Activated naive CD4-positive, alpha-beta T cell treated with anti-CD3 and anti-CD28 coated beads, Interleukin-2, amount 10 ng/mL, durations not matched to agents 7 days and 5 days (primary cell): ENCODE measurements at regions not wholly inside any gene's neighbourhood (a gene's known extent, or its start where the extent isn't known, plus 50 kb on each side); places are given as distances from the start of the nearest gene placed in this dataset.

Source experiments
- CTCF ChIA-PET: fragments of 350-600 bp; sonication (Branson Sonifier 250); formaldehyde crosslinking; loops from one replicate; lab custom pipeline; 2021; ENCODE audit warnings: antibody characterized with exemption; lab: Charles Lee
- DNase-seq: peaks from one replicate; pipeline ENCODE4 v3.0.0-alpha.2; 2020
- H3K27ac Mint-ChIP-seq: one replicate; pipeline ENCODE4 v1.8.0; 2021; ENCODE audit warnings: mild to moderate bottlenecking, moderate library complexity, mixed read lengths
- H3K27me3 Mint-ChIP-seq: one replicate; pipeline ENCODE4 v1.8.0; 2021; ENCODE audit warnings: mild to moderate bottlenecking, mixed read lengths
- H3K36me3 Mint-ChIP-seq: one replicate; pipeline ENCODE4 v1.8.0; 2021; ENCODE audit warnings: mixed read lengths
- H3K4me1 Mint-ChIP-seq: one replicate; pipeline ENCODE4 v1.8.0; 2021; ENCODE audit warnings: mixed read lengths
- H3K4me3 Mint-ChIP-seq: one replicate; pipeline ENCODE4 v1.8.0; 2021; ENCODE audit warnings: mild to moderate bottlenecking, moderate library complexity, mixed read lengths
- H3K9me3 Mint-ChIP-seq: one replicate; pipeline ENCODE4 v1.8.0; 2021; ENCODE audit warnings: mixed read lengths

DNA sequence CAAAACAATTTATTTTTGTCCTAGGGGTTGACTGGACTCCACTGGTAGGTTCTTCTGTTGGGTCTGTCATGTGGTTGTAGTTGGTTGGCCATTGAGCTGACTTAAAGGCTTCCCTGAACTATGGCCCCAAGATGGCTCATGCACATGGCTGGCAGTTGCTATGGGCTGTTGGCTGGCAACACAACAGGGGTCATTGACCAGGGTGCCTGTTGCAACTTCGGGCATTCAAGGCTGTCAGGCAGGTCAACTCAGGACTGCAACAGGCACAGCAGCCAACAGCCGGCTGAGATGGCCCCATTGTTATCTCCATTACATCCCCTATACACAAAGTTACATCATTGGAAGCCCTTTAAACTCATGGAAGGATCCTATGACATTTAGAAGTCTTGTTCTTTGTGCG lies 109.7 kb upstream of the CPEB2 start:
- no peak for DNase-seq
- H3K27me3 Mint-ChIP-seq: no peaks in the 10 kb centered on the region
- no peak overlapping the region for H3K27ac Mint-ChIP-seq
- no peaks in the 10 kb centered on the region for H3K36me3 Mint-ChIP-seq
- no peaks in the 10 kb centered on the region for H3K9me3 Mint-ChIP-seq
- CTCF ChIA-PET: no interaction called here
- no peaks in the 10 kb centered on the region for H3K4me1 Mint-ChIP-seq
- no peak overlapping the region for H3K4me3 Mint-ChIP-seq

DNA sequence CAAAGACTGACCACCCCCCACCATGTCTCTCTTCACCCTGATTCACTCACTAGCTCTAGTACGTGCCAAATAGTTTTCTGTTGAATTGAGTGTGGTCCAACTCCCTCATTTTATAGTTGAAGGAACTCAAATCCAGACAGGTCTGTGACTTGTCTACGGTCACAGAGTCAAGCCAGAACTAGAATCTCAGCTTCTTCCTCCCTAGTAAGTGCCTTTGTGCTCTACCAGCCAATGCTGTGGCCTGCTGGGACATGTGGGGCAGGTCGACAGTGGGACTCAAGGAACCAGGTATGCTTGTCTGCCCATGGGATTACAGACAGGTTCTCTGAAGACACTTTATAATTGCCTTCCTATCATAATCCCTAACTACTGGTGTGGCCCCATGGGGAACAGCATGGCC lies 108.6 kb upstream of the CPEB2 start:
- Mint-ChIP-seq H3K9me3 (no peaks in the 10 kb centered on the region), H3K4me1 (no peaks in the 10 kb centered on the region), H3K27me3 (no peaks in the 10 kb centered on the region), H3K27ac (no peak overlapping the region), H3K36me3 (no peaks in the 10 kb centered on the region), H3K4me3 (no peak overlapping the region)
- CTCF ChIA-PET: no interaction called here
- DNase-seq: no peak

DNA sequence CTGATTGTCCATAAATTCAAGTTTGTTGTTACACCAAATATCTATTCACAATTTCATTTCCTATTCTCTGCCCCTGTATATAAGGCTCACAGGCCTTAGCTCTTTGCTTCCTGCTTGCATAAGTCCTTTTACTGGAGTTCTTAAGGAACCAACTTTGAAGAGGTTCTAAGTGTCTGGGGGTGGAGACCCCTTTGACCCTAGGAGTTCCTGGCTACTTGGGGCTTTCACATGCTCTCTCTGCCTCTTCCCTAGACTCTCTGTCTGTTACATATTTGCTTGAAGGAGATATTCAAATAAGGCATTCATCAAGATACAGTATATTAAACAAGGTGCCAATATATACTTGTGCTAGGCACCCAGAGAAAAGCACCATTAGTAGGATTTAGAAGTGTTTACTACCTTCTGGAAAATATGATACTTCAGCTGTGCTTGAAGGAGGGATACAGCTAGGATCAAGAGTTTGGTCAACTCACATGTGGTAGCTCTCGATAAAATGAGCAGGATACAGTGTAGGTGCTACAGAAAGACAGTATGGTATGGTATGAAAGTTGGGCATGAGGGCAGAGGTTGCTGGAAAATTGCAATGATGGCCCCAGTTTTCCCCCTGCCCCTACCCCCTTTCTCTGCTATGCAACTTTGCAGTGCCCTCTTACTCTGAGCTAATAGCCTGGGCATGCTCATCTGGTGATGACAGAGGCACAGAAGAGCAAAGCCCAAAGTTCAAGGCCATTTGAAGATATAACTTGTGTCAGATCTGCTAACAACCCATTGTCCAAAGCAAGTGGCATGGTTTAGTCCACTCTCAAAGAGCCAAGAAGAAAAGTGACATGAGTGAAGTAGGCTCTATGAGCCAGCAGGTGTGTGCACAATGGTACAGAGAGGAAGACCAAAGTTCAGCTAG lies 107.6 kb upstream of the CPEB2 start:
- CTCF ChIA-PET: no interaction called here
- Mint-ChIP-seq H3K4me3 (no peak overlapping the region), H3K27ac (no peak overlapping the region), H3K27me3 (no peaks in the 10 kb centered on the region), H3K4me1 (no peaks in the 10 kb centered on the region), H3K9me3 (no peaks in the 10 kb centered on the region), H3K36me3 (no peaks in the 10 kb centered on the region)
- DNase-seq: no peak

DNA sequence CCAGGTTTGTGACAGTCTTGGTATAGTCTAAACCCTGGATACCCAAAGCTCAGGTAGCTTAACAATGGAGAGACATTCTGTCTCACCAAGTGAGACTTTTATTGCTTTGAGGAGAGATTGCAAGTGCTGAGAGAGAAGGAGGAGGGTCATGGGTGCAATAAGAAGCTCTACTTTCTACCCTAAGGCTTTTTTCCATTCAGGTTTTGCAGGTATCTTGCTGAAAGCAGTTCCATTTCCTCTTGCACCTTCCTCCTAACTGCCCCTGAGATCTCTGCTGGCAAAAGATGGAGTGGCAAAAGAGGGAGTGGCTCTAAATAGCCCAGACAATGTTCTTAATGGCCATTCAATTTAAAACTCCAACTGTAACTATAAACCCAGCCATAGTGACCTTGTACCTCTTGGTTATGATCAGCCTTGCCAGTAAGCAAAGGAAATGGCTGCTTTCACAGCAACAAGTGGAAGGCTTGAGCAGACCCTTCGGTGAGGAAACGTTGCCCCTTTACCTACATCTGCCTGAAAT lies 105.6 kb upstream of the CPEB2 start:
- no peak for DNase-seq
- H3K27ac Mint-ChIP-seq: no peak overlapping the region
- no peaks in the 10 kb centered on the region for H3K4me1 Mint-ChIP-seq
- H3K4me3 Mint-ChIP-seq: no peak overlapping the region
- CTCF ChIA-PET: no interaction called here
- no peaks in the 10 kb centered on the region for H3K9me3 Mint-ChIP-seq
- H3K27me3 Mint-ChIP-seq: no peaks in the 10 kb centered on the region
- no peaks in the 10 kb centered on the region for H3K36me3 Mint-ChIP-seq

DNA sequence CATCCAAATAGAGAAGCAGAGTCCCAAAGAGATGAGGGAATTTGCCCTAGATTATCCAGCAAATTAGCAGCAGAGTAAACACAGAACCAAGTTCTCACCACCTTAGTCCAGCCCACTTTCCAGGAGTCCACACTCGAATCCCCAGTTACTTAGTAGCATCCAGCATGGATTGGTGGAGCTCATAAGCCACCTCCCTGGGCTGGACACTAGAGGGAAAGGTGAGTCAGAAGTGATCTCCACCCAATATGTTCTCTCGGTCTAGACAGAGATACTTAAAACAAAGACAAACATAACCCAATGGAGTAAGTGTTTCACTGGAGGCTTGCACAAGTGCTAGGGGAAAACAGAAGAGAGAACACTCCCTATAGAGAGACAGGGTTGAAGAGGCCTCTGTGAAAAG lies 105.1 kb upstream of the CPEB2 start:
- H3K9me3 Mint-ChIP-seq: no peaks in the 10 kb centered on the region
- no peaks in the 10 kb centered on the region for H3K27me3 Mint-ChIP-seq
- no peaks in the 10 kb centered on the region for H3K4me1 Mint-ChIP-seq
- DNase-seq: no peak
- CTCF ChIA-PET: no interaction called here
- no peak overlapping the region for H3K27ac Mint-ChIP-seq
- H3K4me3 Mint-ChIP-seq: no peak overlapping the region
- no peaks in the 10 kb centered on the region for H3K36me3 Mint-ChIP-seq

DNA sequence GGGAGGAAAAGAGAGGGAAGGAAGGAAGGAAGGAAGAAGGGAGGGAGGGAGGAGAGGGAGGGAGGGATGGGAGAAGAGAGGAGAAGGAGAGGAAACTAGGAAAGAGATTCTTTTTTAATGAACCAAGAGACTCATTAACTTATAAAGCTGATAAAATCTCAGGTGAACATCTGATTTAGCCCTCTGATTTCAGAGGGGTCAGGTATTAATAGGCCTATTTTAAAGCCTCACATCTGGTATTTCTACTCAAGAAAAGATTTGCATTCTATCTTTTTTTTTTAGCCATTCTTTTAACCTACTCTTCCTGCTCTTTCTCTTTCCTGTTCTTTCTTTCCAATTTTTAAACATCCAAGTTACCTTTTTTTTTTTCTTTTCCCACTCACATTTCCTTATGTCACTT lies 103.3 kb upstream of the CPEB2 start:
- Mint-ChIP-seq H3K36me3 (no peaks in the 10 kb centered on the region), H3K27ac (no peak overlapping the region), H3K4me1 (no peaks in the 10 kb centered on the region), H3K27me3 (peaks cover 5% of the 10 kb centered on the region), H3K4me3 (no peak overlapping the region), H3K9me3 (no peaks in the 10 kb centered on the region)
- no peak for DNase-seq
- CTCF ChIA-PET: interaction anchor here (0.7 kb wide), 1 partner anchor 1707 kb away, joined by 5 read pairs; no protein-coding TSS in a partner anchor

DNA sequence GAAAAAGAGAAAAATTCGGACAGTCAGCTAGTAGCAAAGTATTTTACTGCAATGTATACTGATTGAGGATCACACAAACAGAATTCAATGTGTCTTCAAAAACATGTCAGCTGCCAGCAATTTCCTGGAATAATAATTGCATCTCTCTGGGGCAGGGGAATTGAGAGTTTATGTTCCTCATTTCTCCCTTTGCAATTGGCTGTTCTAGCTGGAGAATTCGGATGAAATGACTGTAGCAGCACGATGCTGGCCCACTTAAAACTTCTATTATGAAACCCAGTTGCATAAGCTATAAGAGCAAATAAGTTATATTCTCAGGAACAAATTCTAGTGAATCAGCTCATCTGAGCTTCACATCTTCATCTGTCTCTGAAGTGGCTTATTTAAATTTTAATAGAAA lies 99.9 kb upstream of the CPEB2 start:
- CTCF ChIA-PET: no interaction called here
- DNase-seq: no peak
- Mint-ChIP-seq H3K27ac (no peak overlapping the region), H3K36me3 (no peaks in the 10 kb centered on the region), H3K4me3 (no peak overlapping the region), H3K4me1 (no peaks in the 10 kb centered on the region), H3K9me3 (no peaks in the 10 kb centered on the region), H3K27me3 (peaks cover 7% of the 10 kb centered on the region)

DNA sequence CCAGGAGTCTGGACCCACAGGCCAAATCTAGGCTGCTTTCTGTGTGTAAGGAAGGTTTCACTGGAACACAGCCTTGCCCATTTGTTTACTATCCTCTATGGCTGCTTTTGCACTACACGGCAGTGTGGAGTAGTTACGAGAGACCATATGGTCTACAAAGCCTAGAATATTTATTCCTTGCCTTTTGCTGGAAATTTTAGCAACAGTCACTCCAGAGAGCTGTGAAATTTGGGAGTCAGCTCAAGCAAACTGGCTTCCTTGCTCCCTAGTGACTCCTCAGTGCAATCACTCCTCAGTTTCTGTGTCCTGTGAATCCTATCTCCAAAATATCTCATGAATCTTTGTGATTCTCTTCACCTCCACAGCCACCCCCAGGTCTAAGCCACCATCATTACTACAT lies 99.0 kb upstream of the CPEB2 start:
- CTCF ChIA-PET: no interaction called here
- no peak overlapping the region for H3K4me3 Mint-ChIP-seq
- no peak overlapping the region for H3K27ac Mint-ChIP-seq
- DNase-seq: no peak
- H3K4me1 Mint-ChIP-seq: no peaks in the 10 kb centered on the region
- H3K9me3 Mint-ChIP-seq: no peaks in the 10 kb centered on the region
- no peaks in the 10 kb centered on the region for H3K36me3 Mint-ChIP-seq
- H3K27me3 Mint-ChIP-seq: peaks cover 7% of the 10 kb centered on the region

DNA sequence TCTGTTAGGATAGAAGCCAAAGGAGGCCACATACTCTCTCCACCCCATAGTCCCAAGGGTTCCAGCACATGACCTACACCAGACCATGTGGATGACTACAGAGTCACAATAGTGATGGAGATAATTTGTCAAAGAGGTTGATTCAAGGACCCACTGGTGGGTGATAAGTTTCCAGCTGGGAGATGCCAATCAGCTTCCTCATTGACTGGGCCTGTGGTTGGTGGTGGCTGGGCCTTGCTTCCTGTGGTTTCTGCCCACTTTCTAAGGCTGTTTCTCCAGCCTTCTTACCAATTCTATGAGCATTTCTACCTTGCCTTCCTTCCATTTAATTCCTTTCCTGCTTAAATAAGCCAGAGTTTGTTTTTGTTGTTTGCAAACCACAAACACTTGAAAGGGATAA lies 95.5 kb upstream of the CPEB2 start:
- Mint-ChIP-seq H3K27me3 (peaks cover 7% of the 10 kb centered on the region), H3K9me3 (no peaks in the 10 kb centered on the region), H3K36me3 (no peaks in the 10 kb centered on the region), H3K4me1 (no peaks in the 10 kb centered on the region), H3K27ac (no peak overlapping the region), H3K4me3 (no peak overlapping the region)
- DNase-seq: no peak
- CTCF ChIA-PET: no interaction called here

DNA sequence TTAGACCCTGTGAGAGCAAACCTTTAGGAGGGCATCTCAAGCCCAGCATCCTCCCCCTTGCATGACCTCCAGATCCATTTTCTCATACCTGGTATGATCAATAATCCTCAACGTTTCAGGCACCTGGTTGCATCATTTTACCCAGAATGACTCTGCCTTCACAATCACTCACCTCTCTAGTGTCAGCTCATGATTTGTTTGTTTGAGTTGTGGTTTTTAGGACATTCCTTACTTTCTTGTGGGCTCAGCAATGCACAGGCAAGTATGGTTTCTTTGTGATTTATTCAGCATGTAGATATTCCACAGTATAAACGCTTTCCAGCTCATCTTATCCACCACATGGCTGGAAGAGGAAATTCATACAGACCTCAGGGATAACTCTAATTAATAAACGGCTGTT lies 93.6 kb upstream of the CPEB2 start:
- Mint-ChIP-seq H3K9me3 (no peaks in the 10 kb centered on the region), H3K27me3 (peaks cover 5% of the 10 kb centered on the region), H3K4me3 (no peak overlapping the region), H3K27ac (no peak overlapping the region), H3K4me1 (no peaks in the 10 kb centered on the region), H3K36me3 (no peaks in the 10 kb centered on the region)
- no peak for DNase-seq
- CTCF ChIA-PET: no interaction called here

DNA sequence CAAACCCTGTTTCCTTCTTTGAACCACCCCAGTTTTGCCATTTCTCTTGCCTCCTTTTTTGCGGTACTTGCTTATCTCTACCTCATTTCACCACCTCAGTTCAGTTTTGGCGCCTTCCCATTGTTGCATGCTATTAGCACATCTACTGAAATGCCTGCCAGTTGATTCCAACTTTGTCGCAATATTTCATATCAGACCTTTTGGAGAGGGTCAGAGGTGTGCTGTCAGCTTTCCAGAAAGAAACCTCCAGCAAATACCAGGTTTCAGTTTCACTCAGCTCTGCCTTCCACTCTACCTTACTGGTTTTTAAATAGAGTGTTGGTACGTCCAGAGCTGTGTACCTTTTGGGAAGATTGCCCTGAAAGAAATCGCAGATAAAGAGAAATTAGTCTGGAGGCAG lies 91.9 kb upstream of the CPEB2 start:
- Mint-ChIP-seq H3K36me3 (no peaks in the 10 kb centered on the region), H3K4me3 (no peak overlapping the region), H3K27ac (no peak overlapping the region), H3K27me3 (no peaks in the 10 kb centered on the region), H3K9me3 (no peaks in the 10 kb centered on the region), H3K4me1 (no peaks in the 10 kb centered on the region)
- CTCF ChIA-PET: no interaction called here
- DNase-seq: no peak

DNA sequence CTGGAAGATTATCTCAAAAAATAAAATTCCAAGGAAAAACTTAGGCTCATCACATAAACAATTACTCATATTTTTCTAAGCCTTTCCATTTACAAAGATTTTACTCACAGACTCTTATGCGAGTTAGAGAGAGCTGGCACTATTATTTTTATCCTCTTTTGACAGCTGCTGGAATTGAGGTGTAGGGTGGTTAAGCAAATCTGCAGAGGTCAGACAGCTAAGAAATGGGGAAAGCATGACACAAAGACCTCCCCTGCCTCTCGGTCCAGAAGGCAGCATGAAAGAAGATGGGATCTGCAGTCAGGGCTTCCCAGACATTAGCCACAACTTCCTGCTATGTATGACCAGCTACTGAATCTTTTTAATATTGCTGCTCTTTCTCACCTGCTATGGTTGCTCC lies 89.9 kb upstream of the CPEB2 start:
- H3K4me3 Mint-ChIP-seq: no peak overlapping the region
- H3K9me3 Mint-ChIP-seq: no peaks in the 10 kb centered on the region
- H3K27ac Mint-ChIP-seq: no peak overlapping the region
- no peaks in the 10 kb centered on the region for H3K4me1 Mint-ChIP-seq
- peaks cover 5% of the 10 kb centered on the region for H3K27me3 Mint-ChIP-seq
- H3K36me3 Mint-ChIP-seq: no peaks in the 10 kb centered on the region
- CTCF ChIA-PET: no interaction called here
- DNase-seq: no peak

DNA sequence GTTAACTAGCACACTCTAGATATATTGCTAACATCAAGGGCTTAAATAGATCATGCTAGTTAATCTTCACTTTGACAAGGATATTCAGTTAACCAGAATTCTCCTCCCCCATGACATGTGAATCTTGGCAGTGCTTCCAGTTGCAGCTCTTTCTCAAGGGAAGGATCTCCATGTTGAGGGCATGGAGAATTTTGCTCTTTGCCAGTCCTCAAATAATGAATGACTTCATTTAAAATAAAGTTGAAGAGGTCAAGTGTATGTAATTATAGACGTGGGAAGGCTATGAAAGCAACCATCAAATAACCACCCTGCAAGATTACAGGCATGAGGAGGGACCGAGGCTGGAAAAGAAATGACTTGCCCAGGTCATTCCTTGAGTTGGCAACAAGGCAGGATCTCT lies 87.3 kb upstream of the CPEB2 start:
- H3K4me3 Mint-ChIP-seq: no peak overlapping the region
- H3K27ac Mint-ChIP-seq: no peak overlapping the region
- H3K4me1 Mint-ChIP-seq: no peaks in the 10 kb centered on the region
- peaks cover 5% of the 10 kb centered on the region for H3K27me3 Mint-ChIP-seq
- CTCF ChIA-PET: no interaction called here
- H3K9me3 Mint-ChIP-seq: no peaks in the 10 kb centered on the region
- DNase-seq: no peak
- no peaks in the 10 kb centered on the region for H3K36me3 Mint-ChIP-seq

DNA sequence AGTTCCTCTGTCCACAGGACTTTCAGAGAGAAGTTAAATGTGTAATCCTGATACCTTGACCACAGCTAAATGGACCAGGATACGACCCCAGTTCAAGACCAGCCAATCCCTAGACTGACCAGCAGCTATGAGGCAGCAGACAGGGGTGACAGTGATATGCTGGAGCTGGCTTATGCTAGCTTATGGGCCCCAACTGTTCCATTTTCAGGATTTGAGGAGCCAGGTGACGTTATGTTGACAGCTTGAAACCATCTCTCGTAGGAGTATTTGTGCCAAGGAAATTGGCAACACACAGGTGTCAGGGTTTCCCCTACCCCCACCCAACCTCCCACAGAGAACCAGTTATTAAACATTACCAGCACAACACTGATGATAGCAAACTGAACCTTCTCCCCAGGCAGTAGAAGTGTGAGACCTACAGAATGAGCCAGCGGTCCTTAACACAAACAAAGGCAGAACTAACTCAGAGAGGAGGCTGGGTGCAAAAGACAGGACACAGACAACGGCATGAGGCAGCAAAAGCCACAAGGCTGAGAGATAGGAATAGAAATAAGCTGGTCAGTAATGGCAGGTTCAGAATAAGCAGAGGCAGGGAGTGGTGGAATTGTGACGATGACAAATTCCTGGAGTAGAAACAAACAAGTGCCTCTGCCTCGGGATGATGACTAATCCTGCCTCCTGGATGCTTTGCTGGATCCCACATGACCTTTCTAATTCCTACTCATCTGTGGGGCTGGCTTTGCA lies 85.6 kb upstream of the CPEB2 start:
- no peak overlapping the region for H3K27ac Mint-ChIP-seq
- no peak for DNase-seq
- no peaks in the 10 kb centered on the region for H3K4me1 Mint-ChIP-seq

DNA sequence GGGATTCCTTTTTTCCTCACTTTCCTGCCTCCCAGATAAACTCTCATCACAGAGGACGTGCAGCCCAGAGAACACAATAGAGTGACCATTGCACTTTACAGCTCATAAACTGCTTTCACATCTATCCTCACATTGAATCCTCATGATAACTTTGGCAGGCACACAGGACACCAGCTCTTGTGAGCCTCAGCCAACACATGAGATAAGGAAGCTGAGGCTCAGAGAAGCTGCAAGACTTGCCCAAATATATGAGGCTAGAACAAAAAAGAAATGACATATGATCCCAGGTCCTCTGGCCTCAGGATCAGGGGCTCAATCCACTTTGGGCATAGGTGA lies 85.0 kb upstream of the CPEB2 start:
- CTCF ChIA-PET: interaction anchor here (0.5 to 1.0 kb wide), 2 partner anchors 10 to 11 kb away, joined by 3 read pairs; no protein-coding TSS in a partner anchor
- Mint-ChIP-seq H3K36me3 (no peaks in the 10 kb centered on the region), H3K27me3 (peaks cover 5% of the 10 kb centered on the region)

More for the DNA sequence above, 85.6 kb upstream of the CPEB2 start:
- no peaks in the 10 kb centered on the region for H3K36me3 Mint-ChIP-seq
- peaks cover 5% of the 10 kb centered on the region for H3K27me3 Mint-ChIP-seq
- CTCF ChIA-PET: interaction anchor here (0.5 to 1.0 kb wide), 2 partner anchors 10 to 11 kb away, joined by 3 read pairs; no protein-coding TSS in a partner anchor
- H3K4me3 Mint-ChIP-seq: no peak overlapping the region
- no peaks in the 10 kb centered on the region for H3K9me3 Mint-ChIP-seq

More for the DNA sequence above, 85.0 kb upstream of the CPEB2 start:
- Mint-ChIP-seq H3K4me3 (no peak overlapping the region), H3K27ac (no peak overlapping the region), H3K9me3 (no peaks in the 10 kb centered on the region), H3K4me1 (no peaks in the 10 kb centered on the region)
- DNase-seq: no peak
